ENCODE measurements at regions not wholly inside any gene's neighbourhood (a gene's known extent, or its start where the extent isn't known, plus 50 kb on each side); places are given as distances from the start of the nearest gene placed in this dataset.

DNA sequence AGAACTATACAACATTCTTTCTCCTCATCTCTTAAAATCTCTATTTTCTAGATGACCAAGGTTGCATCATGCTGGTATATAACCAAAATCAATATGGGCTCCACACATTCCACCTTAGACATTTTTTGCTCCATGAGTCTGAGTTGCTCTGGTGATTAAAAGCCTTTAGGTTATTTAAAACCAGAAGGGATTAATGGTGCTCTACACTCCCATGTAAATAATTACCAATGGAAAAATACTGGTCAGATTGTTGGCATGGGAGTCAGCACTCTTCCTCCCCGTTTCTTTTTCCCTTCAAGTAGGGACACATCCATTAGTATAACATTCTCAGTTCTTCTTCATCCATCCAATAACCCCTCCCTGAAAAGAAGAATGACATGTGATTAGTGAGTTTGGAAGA lies 747.7 kb downstream of the PCDH17 start:
- TF ChIP-seq, protein P1, sequence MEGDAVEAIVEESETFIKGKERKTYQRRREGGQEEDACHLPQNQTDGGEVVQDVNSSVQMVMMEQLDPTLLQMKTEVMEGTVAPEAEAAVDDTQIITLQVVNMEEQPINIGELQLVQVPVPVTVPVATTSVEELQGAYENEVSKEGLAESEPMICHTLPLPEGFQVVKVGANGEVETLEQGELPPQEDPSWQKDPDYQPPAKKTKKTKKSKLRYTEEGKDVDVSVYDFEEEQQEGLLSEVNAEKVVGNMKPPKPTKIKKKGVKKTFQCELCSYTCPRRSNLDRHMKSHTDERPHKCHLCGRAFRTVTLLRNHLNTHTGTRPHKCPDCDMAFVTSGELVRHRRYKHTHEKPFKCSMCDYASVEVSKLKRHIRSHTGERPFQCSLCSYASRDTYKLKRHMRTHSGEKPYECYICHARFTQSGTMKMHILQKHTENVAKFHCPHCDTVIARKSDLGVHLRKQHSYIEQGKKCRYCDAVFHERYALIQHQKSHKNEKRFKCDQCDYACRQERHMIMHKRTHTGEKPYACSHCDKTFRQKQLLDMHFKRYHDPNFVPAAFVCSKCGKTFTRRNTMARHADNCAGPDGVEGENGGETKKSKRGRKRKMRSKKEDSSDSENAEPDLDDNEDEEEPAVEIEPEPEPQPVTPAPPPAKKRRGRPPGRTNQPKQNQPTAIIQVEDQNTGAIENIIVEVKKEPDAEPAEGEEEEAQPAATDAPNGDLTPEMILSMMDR (conservative IDR thresholded peaks at IDR 0.05; ENCODE audit: low read depth in 2 of 2), result no peak
- TF ChIP-seq, protein P2, sequence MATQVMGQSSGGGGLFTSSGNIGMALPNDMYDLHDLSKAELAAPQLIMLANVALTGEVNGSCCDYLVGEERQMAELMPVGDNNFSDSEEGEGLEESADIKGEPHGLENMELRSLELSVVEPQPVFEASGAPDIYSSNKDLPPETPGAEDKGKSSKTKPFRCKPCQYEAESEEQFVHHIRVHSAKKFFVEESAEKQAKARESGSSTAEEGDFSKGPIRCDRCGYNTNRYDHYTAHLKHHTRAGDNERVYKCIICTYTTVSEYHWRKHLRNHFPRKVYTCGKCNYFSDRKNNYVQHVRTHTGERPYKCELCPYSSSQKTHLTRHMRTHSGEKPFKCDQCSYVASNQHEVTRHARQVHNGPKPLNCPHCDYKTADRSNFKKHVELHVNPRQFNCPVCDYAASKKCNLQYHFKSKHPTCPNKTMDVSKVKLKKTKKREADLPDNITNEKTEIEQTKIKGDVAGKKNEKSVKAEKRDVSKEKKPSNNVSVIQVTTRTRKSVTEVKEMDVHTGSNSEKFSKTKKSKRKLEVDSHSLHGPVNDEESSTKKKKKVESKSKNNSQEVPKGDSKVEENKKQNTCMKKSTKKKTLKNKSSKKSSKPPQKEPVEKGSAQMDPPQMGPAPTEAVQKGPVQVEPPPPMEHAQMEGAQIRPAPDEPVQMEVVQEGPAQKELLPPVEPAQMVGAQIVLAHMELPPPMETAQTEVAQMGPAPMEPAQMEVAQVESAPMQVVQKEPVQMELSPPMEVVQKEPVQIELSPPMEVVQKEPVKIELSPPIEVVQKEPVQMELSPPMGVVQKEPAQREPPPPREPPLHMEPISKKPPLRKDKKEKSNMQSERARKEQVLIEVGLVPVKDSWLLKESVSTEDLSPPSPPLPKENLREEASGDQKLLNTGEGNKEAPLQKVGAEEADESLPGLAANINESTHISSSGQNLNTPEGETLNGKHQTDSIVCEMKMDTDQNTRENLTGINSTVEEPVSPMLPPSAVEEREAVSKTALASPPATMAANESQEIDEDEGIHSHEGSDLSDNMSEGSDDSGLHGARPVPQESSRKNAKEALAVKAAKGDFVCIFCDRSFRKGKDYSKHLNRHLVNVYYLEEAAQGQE (IDR thresholded peaks at IDR 0.05; ENCODE audit: unreplicated experiment), result no peak
- TF ChIP-seq CREB1 (CRISPR knock-in tag; IDR thresholded peaks at IDR 0.05; ENCODE audit: low read depth), result no peak
- TF ChIP-seq EZH2phosphoT487 (IDR thresholded peaks at IDR 0.05; ENCODE audit: unreplicated experiment), result no peak

Measured in GM23338 (cell line).